NCI-H226 (cell line): ENCODE measurements at regions not wholly inside any gene's neighbourhood (a gene's known extent, or its start where the extent isn't known, plus 50 kb on each side); places are given as distances from the start of the nearest gene placed in this dataset.
"Not testable (repeated sequence)": the region's sequence is repeated elsewhere in the genome, so short reads cannot be mapped to it uniquely, and the experiment has no call there.

Source experiments
- DNase-seq: peaks from one replicate; pipeline ENCODE4 v3.0.0-alpha.2; 2015

GRCh38 chr2:110394769-110395168 is 77.8 kb downstream of the LIMS4 start:
- DNase-seq = not testable (repeated sequence)

- DNase-seq = not testable (repeated sequence)
Observed at GRCh38 chr2:110392366-110392765, 80.2 kb downstream of the LIMS4 start.

DNA sequence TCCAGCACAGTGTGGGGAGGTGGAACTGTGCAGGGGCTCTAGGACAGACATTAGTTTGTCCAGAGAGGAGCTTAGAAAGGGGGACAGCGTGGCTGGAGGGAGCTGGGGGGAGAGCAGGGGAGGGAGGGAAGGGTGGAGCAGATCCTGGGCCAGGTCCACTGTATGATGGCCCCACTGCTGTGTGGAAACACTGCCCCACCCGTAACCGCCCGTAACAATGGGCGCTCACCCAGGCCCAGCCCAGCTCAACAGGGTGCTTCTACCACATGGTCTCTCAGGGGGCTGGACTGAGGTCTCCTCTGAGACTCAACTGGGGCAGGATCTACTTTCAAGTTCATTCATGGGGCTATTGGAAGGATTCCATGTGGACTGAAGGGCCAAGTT is 81.6 kb downstream of the LIMS4 start:
- DNase-seq = not testable (repeated sequence)

GRCh38 chr2:110390351-110391034 is 82.1 kb downstream of the LIMS4 start:
- DNase-seq = peak; percentile 0

DNA sequence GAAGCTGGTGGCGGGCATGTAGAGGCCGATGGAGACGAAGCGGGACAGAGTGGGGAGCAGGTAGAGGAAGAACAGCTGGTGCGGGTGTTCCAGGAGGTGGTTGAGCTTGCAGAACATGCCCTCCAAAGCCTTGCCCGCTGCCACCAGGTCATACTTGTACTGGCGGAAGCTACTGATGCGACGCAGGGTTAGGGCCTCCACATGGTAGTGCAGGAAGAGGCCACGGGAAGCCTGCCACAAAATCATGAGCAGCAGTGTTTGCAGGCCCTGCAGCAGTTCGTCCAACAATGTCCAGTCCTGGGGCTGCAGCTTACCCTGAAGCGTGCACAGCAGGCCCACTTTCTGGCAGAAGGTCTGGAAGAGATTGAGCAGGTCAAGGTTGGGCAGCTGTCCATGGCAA is 85.6 kb downstream of the LIMS4 start:
- not testable (repeated sequence) for DNase-seq

DNA sequence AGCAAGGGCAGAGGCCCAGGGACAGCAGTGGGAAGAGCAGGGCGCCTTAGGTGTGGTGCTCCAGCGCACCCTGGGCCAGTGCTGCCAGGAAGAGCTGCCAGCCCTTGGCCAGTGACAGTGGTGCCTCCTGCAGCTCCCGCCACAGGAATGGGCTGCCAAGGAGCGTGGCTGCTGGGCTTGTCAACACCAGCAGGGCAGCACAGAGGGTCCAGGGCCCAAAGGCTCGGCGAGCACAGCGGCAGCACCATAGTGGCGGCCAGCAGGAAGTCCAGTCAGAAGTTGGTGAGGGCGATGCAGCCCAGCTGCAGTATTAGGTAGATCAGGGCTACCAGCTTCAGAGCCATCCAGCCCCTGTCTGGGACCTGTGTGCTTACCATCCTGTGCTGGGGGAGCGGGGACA is 86.1 kb downstream of the LIMS4 start:
- DNase-seq = not testable (repeated sequence)

DNA sequence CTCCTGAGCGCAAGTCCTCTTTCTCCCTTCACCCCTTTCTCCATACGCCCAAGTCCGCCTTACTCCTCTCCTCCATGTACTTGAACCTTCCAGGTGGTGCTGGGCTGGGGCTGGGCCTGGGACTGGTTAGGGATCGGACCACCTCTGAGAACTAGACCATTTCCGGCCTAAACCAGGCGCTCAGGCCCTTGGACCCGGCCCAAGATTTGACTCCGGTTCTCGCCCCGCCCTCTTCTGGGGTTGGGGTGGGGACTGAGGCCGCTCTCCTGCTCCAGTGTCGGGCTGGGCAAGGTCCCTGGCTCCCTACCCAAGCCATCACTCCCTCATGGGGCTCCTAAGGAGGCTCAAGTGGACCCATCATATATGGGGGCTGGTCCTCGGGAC is 87.9 kb downstream of the LIMS4 start:
- DNase-seq = not testable (repeated sequence)

- DNase-seq = not testable (repeated sequence)
Observed at GRCh38 chr2:110384109-110384735, 88.4 kb downstream of the LIMS4 start.

DNA sequence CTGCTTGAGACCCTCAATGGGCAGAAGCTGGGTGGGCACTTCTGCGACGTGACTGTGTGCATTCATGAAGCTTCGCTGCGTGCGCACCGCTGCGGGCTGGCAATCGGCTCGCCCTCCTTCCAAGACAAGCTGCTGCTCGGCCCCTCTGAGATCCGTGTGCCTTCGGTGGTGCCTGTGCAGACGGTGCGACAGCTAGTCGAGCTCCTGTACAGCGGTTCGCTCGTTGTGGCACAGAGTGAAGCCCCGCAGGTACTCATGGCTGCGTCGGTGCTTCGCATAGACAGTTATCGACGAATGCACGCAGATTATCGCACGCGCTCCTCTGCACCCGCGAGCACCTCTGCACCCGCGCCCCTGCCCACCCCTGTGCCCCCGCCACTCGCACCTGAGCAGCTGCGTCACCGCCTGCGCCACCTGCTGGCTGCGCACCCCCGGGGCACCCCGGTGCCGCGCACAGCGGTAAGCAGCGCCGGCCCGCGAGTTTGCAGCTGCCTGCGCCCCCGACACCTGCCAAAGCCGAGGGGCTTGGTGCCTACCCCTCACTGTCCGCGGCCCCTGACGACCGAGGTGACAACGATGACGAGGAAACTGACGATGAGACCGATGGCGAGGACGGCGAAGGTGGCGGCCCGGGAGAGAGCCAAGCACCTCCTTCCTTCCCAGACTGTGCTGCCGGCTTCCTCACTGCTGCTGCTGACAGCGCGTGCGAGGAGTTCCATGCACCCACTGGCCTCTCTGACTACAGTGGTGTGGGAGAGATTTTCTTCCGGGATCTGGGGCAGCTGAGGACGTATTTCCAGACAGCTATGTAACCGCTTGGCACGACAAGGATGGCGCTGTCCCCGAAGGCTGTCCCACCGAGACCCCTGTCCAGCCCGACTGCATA is 89.2 kb downstream of the LIMS4 start:
- not testable (repeated sequence) for DNase-seq

DNA sequence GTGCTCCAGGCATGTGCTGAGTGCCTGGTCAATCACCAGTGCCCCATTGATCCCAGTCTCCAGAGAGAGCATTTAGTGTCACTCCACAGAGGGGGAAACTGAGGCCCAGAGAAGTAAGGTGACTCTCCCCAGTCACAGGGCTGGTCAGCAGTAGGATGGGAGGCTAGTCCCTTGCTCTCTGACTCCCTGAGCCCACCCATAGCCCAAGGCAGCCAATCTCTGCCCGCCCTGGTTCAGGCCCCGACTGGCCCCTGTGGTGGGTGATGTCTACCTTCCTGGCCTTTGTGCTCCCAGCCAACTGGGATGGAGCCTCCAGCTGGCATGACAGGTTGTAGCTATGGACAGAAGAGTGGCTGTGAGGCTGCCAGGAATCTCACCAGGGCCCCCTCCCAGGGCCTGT is 99.1 kb downstream of the LIMS4 start:
- not testable (repeated sequence) for DNase-seq

- DNase-seq = not testable (repeated sequence)
Observed at GRCh38 chr2:110371633-110372032, 101.0 kb downstream of the LIMS4 start.

DNA sequence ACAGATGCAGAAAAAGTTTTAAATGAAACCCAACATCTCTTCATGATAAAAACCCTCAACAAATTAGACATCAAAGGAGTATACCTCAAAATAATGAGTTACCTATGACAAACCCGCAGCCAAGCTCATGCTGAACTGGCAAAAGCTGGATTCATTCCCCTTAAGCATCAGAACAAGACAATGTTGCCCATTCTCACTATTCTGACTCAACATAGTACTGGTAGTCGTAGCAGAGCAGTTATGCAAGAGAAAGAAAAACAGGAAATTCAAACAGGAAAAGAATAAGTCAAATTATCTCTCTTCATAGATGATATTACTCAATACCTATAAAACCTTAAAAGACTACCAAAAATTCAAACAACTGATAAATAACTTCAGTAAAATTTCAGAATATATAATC is 115.0 kb downstream of the LIMS4 start:
- DNase-seq = not testable (repeated sequence)

- not testable (repeated sequence) for DNase-seq
Observed at GRCh38 chr2:110354294-110355018, 118.2 kb downstream of the LIMS4 start.

GRCh38 chr2:110350718-110351117 is 121.9 kb downstream of the LIMS4 start:
- not testable (repeated sequence) for DNase-seq

DNA sequence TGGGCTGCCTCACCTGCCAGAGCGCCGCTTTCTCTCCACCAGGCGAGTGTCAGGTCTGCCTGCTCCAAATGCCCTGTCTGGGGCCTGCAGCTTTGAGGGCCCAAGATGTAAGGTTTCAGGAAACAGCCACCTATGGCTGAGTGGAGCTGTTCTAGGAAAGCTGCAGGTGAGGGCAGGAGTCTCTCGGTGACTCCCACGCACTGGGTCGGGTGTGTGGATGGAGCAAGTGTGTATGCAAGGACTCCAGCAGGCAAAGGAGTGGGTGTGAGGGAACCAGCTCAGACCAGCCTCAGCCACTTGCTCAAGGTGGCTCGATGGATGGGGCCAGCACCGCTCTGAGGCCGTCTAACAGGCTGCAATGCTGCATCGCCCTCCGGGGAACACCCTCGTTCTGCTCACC is 123.7 kb downstream of the LIMS4 start:
- not testable (repeated sequence) for DNase-seq

DNA sequence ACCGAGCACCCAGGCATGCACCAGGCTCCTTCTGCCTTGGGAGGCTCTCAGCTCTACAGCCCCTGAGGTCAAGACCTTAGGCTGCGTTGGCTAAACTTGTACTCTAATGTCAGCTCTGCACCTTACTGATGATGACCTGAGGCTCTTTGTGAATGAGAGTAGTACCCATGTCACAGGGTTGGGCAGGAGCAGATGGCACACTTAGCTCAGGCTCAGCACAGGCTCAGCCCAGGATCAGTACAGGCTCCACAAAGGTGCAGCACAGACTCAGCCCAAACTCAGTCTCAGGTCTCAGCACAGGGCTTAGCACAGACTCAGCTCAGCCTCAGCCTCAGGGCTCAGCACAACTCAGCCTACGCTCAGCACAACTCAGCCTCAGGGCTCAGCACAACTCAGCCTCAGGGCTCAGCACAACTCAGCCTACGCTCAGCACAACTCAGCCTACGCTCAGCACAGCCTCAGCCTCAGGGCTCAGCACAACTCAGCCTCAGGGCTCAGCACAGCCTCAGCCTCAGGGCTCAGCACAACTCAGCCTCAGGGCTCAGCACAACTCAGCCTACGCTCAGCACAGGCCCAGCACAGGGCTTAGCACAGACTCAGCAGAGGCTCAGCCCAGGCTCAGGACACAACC is 128.1 kb downstream of the LIMS4 start:
- DNase-seq = not testable (repeated sequence)

- DNase-seq = not testable (repeated sequence)
Observed at GRCh38 chr2:110342077-110342476, 129.7 kb upstream of the MTLN start.

DNA sequence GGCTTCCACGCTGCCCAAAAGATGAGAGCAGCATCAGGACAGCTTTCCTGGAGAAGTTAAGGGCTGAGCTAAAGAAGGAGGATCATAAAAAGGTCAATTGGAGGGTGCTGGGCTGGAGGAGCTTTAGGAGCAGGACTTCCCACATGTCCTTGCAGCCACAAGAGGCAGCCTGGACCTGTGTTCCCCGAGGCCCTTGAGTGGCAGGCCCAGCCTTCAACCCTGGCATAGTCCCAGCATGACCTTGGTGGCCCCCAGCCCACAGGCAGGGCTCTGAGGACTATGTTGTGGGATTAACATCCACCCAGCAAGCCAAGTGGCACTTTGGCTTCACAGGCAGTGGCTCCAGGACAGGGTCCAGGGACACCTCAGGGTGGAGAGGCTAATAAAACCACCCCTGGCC is 126.8 kb upstream of the MTLN start:
- not testable (repeated sequence) for DNase-seq

- not testable (repeated sequence) for DNase-seq
Observed at GRCh38 chr2:110338277-110339003, 126.1 kb upstream of the MTLN start.

DNA sequence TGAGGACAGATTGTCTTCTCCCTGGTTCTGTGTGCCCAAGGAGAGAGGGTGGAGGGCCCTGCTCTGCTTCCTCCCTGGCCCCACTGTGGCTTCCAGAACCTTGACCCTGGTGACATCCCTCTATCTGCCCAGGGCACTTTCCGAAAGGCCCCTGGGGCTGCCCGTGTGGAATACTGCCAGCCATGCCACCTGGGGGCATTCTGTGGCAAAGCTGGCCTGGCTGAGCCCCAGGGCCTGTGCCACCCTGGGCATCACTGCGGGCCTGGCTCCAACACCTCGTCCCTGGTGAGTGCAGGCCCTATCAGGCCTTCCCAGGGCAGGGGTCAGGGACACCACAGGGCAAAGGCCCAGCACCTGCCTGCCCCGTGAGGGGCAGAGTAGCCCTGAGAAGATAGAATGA is 123.7 kb upstream of the MTLN start:
- not testable (repeated sequence) for DNase-seq

DNA sequence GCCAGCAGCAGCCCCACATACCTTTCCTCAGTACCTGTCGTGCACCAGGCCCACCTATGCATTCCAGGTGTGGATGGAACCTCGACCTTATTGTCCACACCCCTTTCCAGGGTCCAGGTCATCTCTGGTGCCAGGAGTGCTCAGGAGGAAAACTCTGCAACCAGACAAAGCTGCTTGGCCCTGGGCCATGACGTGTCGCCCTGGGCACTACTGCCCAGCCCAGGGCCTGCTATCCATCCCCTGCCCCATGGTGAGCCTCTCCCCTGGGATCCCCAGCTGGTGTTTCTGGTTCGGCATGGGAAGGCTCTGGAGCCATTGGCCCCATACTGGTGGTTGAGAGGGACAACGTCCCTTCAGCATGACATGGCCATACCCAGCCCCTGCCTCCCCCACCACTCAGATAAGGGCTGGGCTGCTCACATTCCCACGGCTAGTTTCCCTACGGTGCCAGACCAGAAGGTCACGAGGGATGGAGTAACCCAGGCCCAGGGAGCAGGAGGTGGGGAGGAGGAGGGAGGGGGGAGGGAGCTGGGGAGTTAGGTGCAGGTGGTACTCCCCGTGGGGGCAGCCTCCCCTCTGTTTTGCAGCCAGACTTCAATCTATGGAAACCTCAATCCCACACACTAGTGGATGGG is 123.2 kb upstream of the MTLN start:
- not testable (repeated sequence) for DNase-seq
